Thoracic aorta (tissue), 2 donors: ENCODE measurements at regions not wholly inside any gene's neighbourhood (a gene's known extent, or its start where the extent isn't known, plus 50 kb on each side); places are given as distances from the start of the nearest gene placed in this dataset.

ENCODE experiments used
- ATAC-seq: fragments of 150-250 bp; one replicate; pipeline ENCODE4 v1.8.0; 2017; ENCODE audit warnings: low read depth; ENCODE audit not compliant: insufficient number of reproducible peaks, low FRiP score
- DNase-seq: peaks from one replicate; pipeline ENCODE4 v3.0.0-alpha.2; 2020; ENCODE audit warnings: low spot score
- H3K27ac ChIP-seq, 2 donors: fragments of 200-600 bp; sonication (generic); 1 replicate in 1 of 2; 2 replicates in 1 of 2; pipeline ENCODE4 v1.5.1; 2016; ENCODE audit warnings: mild to moderate bottlenecking in 2 of 2, moderate library complexity in 2 of 2
- H3K27me3 ChIP-seq: fragments of 200-600 bp; sonication (generic); replicated peaks from 2 replicates; pipeline ENCODE4 v1.6.0; 2016; ENCODE audit warnings: mild to moderate bottlenecking; ENCODE audit not compliant: insufficient read depth
- H3K36me3 ChIP-seq: fragments of 200-600 bp; sonication (generic); one replicate; pipeline ENCODE4 v1.5.1; 2016
- H3K4me1 ChIP-seq, 2 donors: fragments of 200-600 bp; sonication (generic); 1 replicate in 1 of 2; 2 replicates in 1 of 2; pipeline versions ENCODE4 v1.5.1 to v1.6.0; 2016; ENCODE audit warnings: low read depth in 2 of 2, mild to moderate bottlenecking in 1 of 2; ENCODE audit not compliant: control insufficient read depth in 1 of 2
- H3K4me3 ChIP-seq: fragments of 200-600 bp; sonication (generic); 2 replicates; pipeline ENCODE4 v1.5.1; 2016; ENCODE audit warnings: mild to moderate bottlenecking
- H3K9me3 ChIP-seq: fragments of 200-600 bp; sonication (generic); 2 replicates; pipeline ENCODE4 v1.5.1; 2016
- TF ChIP-seq, protein P1 (sequence below): fragments of 200-600 bp; sonication (generic); IDR thresholded peaks from one replicate; pipeline ENCODE4 v1.5.1; 2019; ENCODE audit warnings: antibody characterized with exemption

- H3K4me3 ChIP-seq = no peak overlapping the region
- TF ChIP-seq, protein P1, sequence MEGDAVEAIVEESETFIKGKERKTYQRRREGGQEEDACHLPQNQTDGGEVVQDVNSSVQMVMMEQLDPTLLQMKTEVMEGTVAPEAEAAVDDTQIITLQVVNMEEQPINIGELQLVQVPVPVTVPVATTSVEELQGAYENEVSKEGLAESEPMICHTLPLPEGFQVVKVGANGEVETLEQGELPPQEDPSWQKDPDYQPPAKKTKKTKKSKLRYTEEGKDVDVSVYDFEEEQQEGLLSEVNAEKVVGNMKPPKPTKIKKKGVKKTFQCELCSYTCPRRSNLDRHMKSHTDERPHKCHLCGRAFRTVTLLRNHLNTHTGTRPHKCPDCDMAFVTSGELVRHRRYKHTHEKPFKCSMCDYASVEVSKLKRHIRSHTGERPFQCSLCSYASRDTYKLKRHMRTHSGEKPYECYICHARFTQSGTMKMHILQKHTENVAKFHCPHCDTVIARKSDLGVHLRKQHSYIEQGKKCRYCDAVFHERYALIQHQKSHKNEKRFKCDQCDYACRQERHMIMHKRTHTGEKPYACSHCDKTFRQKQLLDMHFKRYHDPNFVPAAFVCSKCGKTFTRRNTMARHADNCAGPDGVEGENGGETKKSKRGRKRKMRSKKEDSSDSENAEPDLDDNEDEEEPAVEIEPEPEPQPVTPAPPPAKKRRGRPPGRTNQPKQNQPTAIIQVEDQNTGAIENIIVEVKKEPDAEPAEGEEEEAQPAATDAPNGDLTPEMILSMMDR = no peak
- no peak for ATAC-seq
Measured at GRCh38 chr5:88485531-88485930, 216.9 kb upstream of the TMEM161B start.

GRCh38 chr5:88483964-88484672 lies 215.5 kb upstream of the TMEM161B start:
- H3K4me3 ChIP-seq = no peak overlapping the region
- no peak overlapping the region for H3K27ac ChIP-seq
- TF ChIP-seq, protein P1 = no peak
- DNase-seq (no peak), ATAC-seq (no peak)
- no peaks in the 10 kb centered on the region for H3K36me3 ChIP-seq
- no peaks in the 10 kb centered on the region for H3K27me3 ChIP-seq
- peaks cover 0 to 3% of the 10 kb centered on the region in 2 donors for H3K4me1 ChIP-seq
- no peaks in the 10 kb centered on the region for H3K9me3 ChIP-seq

More at GRCh38 chr5:88485531-88485930, 216.9 kb upstream of the TMEM161B start:
- no peaks in the 10 kb centered on the region for H3K9me3 ChIP-seq
- DNase-seq = no peak
- no peaks in the 10 kb centered on the region for H3K27me3 ChIP-seq
- H3K4me1 ChIP-seq = peaks cover 0 to 3% of the 10 kb centered on the region in 2 donors
- no peak overlapping the region for H3K27ac ChIP-seq
- H3K36me3 ChIP-seq = no peaks in the 10 kb centered on the region

- Histone ChIP-seq H3K27ac (no peak overlapping the region), H3K9me3 (no peaks in the 10 kb centered on the region), H3K27me3 (no peaks in the 10 kb centered on the region), H3K36me3 (no peaks in the 10 kb centered on the region), H3K4me3 (no peak overlapping the region), H3K4me1 (peaks cover 0 to 3% of the 10 kb centered on the region in 2 donors)
- ATAC-seq = no peak
- DNase-seq = no peak
- TF ChIP-seq, protein P1 = no peak
Measured at GRCh38 chr5:88480801-88481499, 212.3 kb upstream of the TMEM161B start.

- Histone ChIP-seq H3K36me3 (no peaks in the 10 kb centered on the region), H3K27ac (no peak overlapping the region), H3K9me3 (no peaks in the 10 kb centered on the region), H3K4me3 (no peak overlapping the region), H3K27me3 (no peaks in the 10 kb centered on the region), H3K4me1 (peaks cover 0 to 3% of the 10 kb centered on the region in 2 donors)
- DNase-seq = no peak
- TF ChIP-seq, protein P1 = no peak
- no peak for ATAC-seq
Measured at GRCh38 chr5:88480245-88480644, 211.6 kb upstream of the TMEM161B start.

GRCh38 chr5:88474574-88474973 lies 205.9 kb upstream of the TMEM161B start:
- TF ChIP-seq, protein P1 = no peak

More at GRCh38 chr5:88474574-88474973, 205.9 kb upstream of the TMEM161B start:
- no peak for DNase-seq
- no peak for ATAC-seq
- H3K27ac ChIP-seq = no peak overlapping the region
- no peaks in the 10 kb centered on the region for H3K36me3 ChIP-seq
- H3K27me3 ChIP-seq = no peaks in the 10 kb centered on the region
- no peaks in the 10 kb centered on the region for H3K4me1 ChIP-seq
- H3K4me3 ChIP-seq = no peak overlapping the region
- no peaks in the 10 kb centered on the region for H3K9me3 ChIP-seq
